ENCODE measurements at regions not wholly inside any gene's neighbourhood (a gene's known extent, or its start where the extent isn't known, plus 50 kb on each side); places are given as distances from the start of the nearest gene placed in this dataset.

DNA sequence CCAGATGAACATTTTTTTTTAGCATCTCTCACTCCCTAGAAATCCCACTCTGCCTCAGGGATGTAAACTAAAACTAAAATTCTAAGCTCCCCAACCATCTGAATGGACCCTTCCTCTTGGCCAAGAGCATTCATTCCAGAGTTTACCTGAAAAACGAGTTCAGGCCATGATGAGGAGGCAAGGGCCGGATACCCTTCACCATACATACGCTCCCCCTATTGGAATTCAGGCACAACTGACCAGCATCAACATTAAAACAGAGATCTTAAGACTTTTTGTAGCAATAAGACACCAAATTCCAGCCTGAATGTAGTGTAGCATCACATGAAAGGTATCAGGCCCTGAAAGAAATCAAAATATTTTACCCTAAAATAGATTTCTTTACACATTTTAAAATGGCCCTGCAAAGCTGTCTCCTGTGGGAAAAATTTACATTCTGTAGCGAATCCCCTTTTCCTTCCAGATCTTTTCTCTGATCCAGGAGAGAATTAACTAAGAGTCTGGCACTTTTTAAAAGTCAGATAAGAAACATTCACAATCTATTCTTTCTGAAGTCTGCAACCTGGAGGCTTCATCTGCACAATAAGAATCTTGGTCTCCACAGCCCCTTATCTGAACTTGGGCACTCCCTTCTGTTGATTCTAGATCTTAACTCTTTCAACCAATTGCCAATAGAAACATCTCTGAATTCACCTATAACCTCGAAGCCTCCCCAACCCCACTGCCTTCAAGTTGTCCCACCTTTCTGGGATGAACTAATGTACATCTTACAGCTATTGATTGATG lies 888.5 kb downstream of the UQCRFS1 start:
- intact Hi-C loops (cut with micrococcal nuclease) (loop anchor here (1.0 to 10.0 kb wide), 4 partner anchors 82 to 550 kb away; no protein-coding TSS in a partner anchor), dilution Hi-C loops (cut with MboI; ENCODE audit: extremely low pct_ligation_motif_present, low sequenced_read_pairs) (no loop called here)
- peaks cover 0 to 3% of the 10 kb centered on the region in 2 experiments for H3K27me3 ChIP-seq (ENCODE audit: control insufficient read depth in 2 of 2, insufficient read depth in 2 of 2, low read length in 2 of 2)
- H3K9me3 ChIP-seq (replicated peaks; ENCODE audit: control insufficient read depth, insufficient read depth, low read length): no peaks in the 10 kb centered on the region
- H3K4me2 ChIP-seq (ENCODE audit: insufficient read depth, low read length): no peak overlapping the region
- ChIA-PET CTCF (interaction anchor here (1.2 to 2.7 kb wide), 3 partner anchors 9 to 83 kb away, joined by 3 to 6 read pairs (median 3); no protein-coding TSS in a partner anchor), POLR2A (no interaction called here)
- TF ChIP-seq POLR2AphosphoS5 (IDR thresholded peaks at IDR 0.05; ENCODE audit: insufficient read depth, low read depth, low read length) (no peak), MYC (IDR thresholded peaks at IDR 0.05; ENCODE audit: low read depth, low read length) (no peak), GATA2 (IDR thresholded peaks at IDR 0.05; ENCODE audit: insufficient read depth, insufficient read length, low read depth, low read length) (no peak), EZH2 (IDR thresholded peaks at IDR 0.05; ENCODE audit: borderline replicate concordance, low read depth, low read length, severe bottlenecking) (no peak), FOS (IDR thresholded peaks at IDR 0.05; ENCODE audit: borderline replicate concordance, insufficient read depth, low read length) (no peak)
- TF ChIP-seq, protein P1, sequence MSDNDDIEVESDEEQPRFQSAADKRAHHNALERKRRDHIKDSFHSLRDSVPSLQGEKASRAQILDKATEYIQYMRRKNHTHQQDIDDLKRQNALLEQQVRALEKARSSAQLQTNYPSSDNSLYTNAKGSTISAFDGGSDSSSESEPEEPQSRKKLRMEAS (IDR thresholded peaks at IDR 0.05; ENCODE audit: insufficient read depth, insufficient read length): no peak
- TF ChIP-seq, protein P2, sequence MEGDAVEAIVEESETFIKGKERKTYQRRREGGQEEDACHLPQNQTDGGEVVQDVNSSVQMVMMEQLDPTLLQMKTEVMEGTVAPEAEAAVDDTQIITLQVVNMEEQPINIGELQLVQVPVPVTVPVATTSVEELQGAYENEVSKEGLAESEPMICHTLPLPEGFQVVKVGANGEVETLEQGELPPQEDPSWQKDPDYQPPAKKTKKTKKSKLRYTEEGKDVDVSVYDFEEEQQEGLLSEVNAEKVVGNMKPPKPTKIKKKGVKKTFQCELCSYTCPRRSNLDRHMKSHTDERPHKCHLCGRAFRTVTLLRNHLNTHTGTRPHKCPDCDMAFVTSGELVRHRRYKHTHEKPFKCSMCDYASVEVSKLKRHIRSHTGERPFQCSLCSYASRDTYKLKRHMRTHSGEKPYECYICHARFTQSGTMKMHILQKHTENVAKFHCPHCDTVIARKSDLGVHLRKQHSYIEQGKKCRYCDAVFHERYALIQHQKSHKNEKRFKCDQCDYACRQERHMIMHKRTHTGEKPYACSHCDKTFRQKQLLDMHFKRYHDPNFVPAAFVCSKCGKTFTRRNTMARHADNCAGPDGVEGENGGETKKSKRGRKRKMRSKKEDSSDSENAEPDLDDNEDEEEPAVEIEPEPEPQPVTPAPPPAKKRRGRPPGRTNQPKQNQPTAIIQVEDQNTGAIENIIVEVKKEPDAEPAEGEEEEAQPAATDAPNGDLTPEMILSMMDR (IDR thresholded peaks at IDR 0.05; ENCODE audit: extremely low read depth in 1 of 2, insufficient read depth in 1 of 2, low read depth in 1 of 2, low read length in 2 of 2): no peak
- H4K20me1 ChIP-seq (replicated peaks; ENCODE audit: control insufficient read depth, extremely low read depth, insufficient read depth, low read length): no peaks in the 10 kb centered on the region
- no peaks in the 10 kb centered on the region for H3K9me1 ChIP-seq (replicated peaks; ENCODE audit: control insufficient read depth, extremely low read depth, insufficient read depth, low read length)
- H3K9ac ChIP-seq (replicated peaks; ENCODE audit: extremely low read depth, insufficient read depth, low read length): no peak overlapping the region
- no TSS peak for BruUV-seq (replicated peaks)
- H2AFZ ChIP-seq (ENCODE audit: low read depth, low read length): no peak overlapping the region
- FAIRE-seq: no peak
- DNase-seq (ENCODE audit: low read depth, low spot score): no peak
- H3K36me3 ChIP-seq (ENCODE audit: control insufficient read depth in 2 of 2, extremely low read depth in 1 of 2, insufficient read depth in 2 of 2, low read length in 2 of 2): no peaks in the 10 kb centered on the region
- H3K4me3 ChIP-seq (replicated peaks in 1 of 3; ENCODE audit: insufficient read depth in 1 of 3, low read depth in 1 of 3, low read length in 3 of 3): no peak overlapping the region
- H3K4me1 ChIP-seq (ENCODE audit: control insufficient read depth, extremely low read depth, insufficient read depth, low read length): no peaks in the 10 kb centered on the region
- no peak overlapping the region for H3K27ac ChIP-seq (ENCODE audit: insufficient read depth, low read depth, low read length)
- no peaks in the 10 kb centered on the region for H3K79me2 ChIP-seq (ENCODE audit: control insufficient read depth, insufficient read depth, low read length)

Measured in endothelial cell of umbilical vein (primary cell).